ENCODE measurements at regions not wholly inside any gene's neighbourhood (a gene's known extent, or its start where the extent isn't known, plus 50 kb on each side); places are given as distances from the start of the nearest gene placed in this dataset.

DNA sequence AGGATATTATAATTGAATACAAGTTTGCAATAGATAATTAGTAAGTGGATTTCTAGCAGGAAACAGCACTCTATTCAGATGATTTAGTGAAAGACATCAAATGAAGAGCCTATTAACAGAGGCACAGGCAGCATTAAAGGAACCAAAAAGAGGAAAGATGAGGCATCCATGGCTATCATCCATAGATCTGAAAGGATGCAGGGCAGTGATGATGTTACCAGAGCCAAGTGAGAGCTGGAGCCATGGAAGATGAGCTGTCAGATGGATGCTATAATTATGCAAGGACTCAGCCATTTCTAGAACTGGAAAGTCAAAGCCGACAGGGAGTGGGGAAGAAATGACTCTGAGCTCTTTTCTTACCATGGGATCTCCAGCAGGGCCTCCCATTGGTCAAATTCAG, 66.8 kb upstream of the ANKEF1 start:
- ATAC-seq (no peak), DNase-seq (ENCODE audit: extremely low read depth in 1 of 4, low spot score in 3 of 4) (no peak), FAIRE-seq (no peak)
- ChIA-PET POLR2A (no interaction called here), CTCF (ENCODE audit: low intra/inter-chr PET ratio) (no interaction called here)
- 0% methylated on average over 1 of the region's 1 CpG for WGBS (ENCODE audit: insufficient coverage, low coverage, missing lambda C conversion rate)
- Histone ChIP-seq H3K4me3 (no peak overlapping the region), H3K79me2 (ENCODE audit: control insufficient read depth, insufficient read depth, low read length) (no peaks in the 10 kb centered on the region), H3K27ac (ENCODE audit: extremely low read depth, low read depth, low read length) (no peak overlapping the region), H3K9ac (ENCODE audit: insufficient read depth in 1 of 2, low read depth in 2 of 2, low read length in 2 of 2) (no peak overlapping the region), H3K9me1 (ENCODE audit: control insufficient read depth, insufficient read depth, low read length) (no peaks in the 10 kb centered on the region), H3K27me3 (ENCODE audit: control insufficient read depth in 2 of 2, insufficient read depth in 2 of 2, low read length in 2 of 2) (no peaks in the 10 kb centered on the region), H4K20me1 (replicated peaks; ENCODE audit: control insufficient read depth, insufficient read depth, low read length) (no peaks in the 10 kb centered on the region), H3K4me2 (ENCODE audit: insufficient read depth, low read length) (no peak overlapping the region), H3K9me3 (replicated peaks; ENCODE audit: control insufficient read depth, insufficient read depth, low read depth, low read length) (no peaks in the 10 kb centered on the region), H3K36me3 (ENCODE audit: control insufficient read depth, insufficient read depth, low read length) (no peaks in the 10 kb centered on the region), H2AFZ (ENCODE audit: low read depth, low read length) (no peak overlapping the region), H3K4me1 (replicated peaks in 1 of 2; ENCODE audit: control insufficient read depth in 2 of 2, insufficient read depth in 2 of 2, low read length in 2 of 2) (no peaks in the 10 kb centered on the region)
- in situ Hi-C loops (cut with MboI) (no loop called here), intact Hi-C loops (cut with micrococcal nuclease) (no loop called here)
- BruUV-seq (replicated peaks) = no TSS peak
- TF ChIP-seq, protein P1, sequence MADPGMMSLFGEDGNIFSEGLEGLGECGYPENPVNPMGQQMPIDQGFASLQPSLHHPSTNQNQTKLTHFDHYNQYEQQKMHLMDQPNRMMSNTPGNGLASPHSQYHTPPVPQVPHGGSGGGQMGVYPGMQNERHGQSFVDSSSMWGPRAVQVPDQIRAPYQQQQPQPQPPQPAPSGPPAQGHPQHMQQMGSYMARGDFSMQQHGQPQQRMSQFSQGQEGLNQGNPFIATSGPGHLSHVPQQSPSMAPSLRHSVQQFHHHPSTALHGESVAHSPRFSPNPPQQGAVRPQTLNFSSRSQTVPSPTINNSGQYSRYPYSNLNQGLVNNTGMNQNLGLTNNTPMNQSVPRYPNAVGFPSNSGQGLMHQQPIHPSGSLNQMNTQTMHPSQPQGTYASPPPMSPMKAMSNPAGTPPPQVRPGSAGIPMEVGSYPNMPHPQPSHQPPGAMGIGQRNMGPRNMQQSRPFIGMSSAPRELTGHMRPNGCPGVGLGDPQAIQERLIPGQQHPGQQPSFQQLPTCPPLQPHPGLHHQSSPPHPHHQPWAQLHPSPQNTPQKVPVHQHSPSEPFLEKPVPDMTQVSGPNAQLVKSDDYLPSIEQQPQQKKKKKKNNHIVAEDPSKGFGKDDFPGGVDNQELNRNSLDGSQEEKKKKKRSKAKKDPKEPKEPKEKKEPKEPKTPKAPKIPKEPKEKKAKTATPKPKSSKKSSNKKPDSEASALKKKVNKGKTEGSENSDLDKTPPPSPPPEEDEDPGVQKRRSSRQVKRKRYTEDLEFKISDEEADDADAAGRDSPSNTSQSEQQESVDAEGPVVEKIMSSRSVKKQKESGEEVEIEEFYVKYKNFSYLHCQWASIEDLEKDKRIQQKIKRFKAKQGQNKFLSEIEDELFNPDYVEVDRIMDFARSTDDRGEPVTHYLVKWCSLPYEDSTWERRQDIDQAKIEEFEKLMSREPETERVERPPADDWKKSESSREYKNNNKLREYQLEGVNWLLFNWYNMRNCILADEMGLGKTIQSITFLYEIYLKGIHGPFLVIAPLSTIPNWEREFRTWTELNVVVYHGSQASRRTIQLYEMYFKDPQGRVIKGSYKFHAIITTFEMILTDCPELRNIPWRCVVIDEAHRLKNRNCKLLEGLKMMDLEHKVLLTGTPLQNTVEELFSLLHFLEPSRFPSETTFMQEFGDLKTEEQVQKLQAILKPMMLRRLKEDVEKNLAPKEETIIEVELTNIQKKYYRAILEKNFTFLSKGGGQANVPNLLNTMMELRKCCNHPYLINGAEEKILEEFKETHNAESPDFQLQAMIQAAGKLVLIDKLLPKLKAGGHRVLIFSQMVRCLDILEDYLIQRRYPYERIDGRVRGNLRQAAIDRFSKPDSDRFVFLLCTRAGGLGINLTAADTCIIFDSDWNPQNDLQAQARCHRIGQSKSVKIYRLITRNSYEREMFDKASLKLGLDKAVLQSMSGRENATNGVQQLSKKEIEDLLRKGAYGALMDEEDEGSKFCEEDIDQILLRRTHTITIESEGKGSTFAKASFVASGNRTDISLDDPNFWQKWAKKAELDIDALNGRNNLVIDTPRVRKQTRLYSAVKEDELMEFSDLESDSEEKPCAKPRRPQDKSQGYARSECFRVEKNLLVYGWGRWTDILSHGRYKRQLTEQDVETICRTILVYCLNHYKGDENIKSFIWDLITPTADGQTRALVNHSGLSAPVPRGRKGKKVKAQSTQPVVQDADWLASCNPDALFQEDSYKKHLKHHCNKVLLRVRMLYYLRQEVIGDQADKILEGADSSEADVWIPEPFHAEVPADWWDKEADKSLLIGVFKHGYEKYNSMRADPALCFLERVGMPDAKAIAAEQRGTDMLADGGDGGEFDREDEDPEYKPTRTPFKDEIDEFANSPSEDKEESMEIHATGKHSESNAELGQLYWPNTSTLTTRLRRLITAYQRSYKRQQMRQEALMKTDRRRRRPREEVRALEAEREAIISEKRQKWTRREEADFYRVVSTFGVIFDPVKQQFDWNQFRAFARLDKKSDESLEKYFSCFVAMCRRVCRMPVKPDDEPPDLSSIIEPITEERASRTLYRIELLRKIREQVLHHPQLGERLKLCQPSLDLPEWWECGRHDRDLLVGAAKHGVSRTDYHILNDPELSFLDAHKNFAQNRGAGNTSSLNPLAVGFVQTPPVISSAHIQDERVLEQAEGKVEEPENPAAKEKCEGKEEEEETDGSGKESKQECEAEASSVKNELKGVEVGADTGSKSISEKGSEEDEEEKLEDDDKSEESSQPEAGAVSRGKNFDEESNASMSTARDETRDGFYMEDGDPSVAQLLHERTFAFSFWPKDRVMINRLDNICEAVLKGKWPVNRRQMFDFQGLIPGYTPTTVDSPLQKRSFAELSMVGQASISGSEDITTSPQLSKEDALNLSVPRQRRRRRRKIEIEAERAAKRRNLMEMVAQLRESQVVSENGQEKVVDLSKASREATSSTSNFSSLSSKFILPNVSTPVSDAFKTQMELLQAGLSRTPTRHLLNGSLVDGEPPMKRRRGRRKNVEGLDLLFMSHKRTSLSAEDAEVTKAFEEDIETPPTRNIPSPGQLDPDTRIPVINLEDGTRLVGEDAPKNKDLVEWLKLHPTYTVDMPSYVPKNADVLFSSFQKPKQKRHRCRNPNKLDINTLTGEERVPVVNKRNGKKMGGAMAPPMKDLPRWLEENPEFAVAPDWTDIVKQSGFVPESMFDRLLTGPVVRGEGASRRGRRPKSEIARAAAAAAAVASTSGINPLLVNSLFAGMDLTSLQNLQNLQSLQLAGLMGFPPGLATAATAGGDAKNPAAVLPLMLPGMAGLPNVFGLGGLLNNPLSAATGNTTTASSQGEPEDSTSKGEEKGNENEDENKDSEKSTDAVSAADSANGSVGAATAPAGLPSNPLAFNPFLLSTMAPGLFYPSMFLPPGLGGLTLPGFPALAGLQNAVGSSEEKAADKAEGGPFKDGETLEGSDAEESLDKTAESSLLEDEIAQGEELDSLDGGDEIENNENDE (IDR thresholded peaks at IDR 0.05; ENCODE audit: low read depth, low read length) = no peak
- no peak for TF ChIP-seq ZNF146 (CRISPR knock-in tag; IDR thresholded peaks at IDR 0.05; ENCODE audit: unreplicated experiment)
- no peak for TF ChIP-seq BDP1 (IDR thresholded peaks at IDR 0.05; ENCODE audit: insufficient read depth, insufficient read length)
- TF ChIP-seq NFIX (CRISPR knock-in tag; IDR thresholded peaks at IDR 0.05; ENCODE audit: low read depth) = no peak
- TF ChIP-seq, protein P2, sequence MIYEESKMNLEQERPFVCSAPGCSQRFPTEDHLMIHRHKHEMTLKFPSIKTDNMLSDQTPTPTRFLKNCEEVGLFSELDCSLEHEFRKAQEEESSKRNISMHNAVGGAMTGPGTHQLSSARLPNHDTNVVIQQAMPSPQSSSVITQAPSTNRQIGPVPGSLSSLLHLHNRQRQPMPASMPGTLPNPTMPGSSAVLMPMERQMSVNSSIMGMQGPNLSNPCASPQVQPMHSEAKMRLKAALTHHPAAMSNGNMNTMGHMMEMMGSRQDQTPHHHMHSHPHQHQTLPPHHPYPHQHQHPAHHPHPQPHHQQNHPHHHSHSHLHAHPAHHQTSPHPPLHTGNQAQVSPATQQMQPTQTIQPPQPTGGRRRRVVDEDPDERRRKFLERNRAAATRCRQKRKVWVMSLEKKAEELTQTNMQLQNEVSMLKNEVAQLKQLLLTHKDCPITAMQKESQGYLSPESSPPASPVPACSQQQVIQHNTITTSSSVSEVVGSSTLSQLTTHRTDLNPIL (CRISPR knock-in tag; IDR thresholded peaks at IDR 0.05) = no peak
- TF ChIP-seq, protein P3, sequence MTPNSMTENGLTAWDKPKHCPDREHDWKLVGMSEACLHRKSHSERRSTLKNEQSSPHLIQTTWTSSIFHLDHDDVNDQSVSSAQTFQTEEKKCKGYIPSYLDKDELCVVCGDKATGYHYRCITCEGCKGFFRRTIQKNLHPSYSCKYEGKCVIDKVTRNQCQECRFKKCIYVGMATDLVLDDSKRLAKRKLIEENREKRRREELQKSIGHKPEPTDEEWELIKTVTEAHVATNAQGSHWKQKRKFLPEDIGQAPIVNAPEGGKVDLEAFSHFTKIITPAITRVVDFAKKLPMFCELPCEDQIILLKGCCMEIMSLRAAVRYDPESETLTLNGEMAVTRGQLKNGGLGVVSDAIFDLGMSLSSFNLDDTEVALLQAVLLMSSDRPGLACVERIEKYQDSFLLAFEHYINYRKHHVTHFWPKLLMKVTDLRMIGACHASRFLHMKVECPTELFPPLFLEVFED (CRISPR knock-in tag; conservative IDR thresholded peaks at IDR 0.05) = no peak
- no peak for TF ChIP-seq MAZ (CRISPR knock-in tag; conservative IDR thresholded peaks at IDR 0.05 in 1 of 2, IDR thresholded peaks at IDR 0.05 in 1 of 2)
